Fibroblast of peridontal ligament (primary cell): ENCODE measurements at regions not wholly inside any gene's neighbourhood (a gene's known extent, or its start where the extent isn't known, plus 50 kb on each side); places are given as distances from the start of the nearest gene placed in this dataset.

ENCODE experiments used
- DNase-seq: peaks from one replicate; pipeline ENCODE4 v3.0.0-alpha.2; 2010; ENCODE audit errors: extremely low read depth

DNA sequence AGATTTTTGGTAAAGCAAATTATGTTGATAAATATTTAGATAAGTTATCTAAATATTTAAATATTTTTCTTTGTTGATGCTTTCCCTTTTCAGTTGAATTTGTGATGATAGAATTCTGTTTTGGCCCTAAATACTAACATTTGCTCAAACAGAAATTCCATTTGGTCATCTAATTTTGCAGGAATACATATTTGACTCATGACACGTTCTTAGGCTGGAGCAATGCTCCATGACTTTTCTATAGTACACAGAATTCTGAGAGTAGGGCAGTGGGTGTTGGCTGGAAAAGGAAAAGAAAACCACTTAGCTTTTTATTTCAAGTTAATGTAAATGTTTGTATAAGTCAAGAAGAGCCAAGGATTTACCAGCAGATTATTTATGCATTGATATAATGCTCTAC is 58.6 kb upstream of the GK2 start:
- DNase-seq: peak; percentile 60
